T-cell (primary cell): ENCODE measurements at regions not wholly inside any gene's neighbourhood (a gene's known extent, or its start where the extent isn't known, plus 50 kb on each side); places are given as distances from the start of the nearest gene placed in this dataset.

Experiments used
- ATAC-seq, 4 experiments: fragments of 200-7000 bp in 3 of 4; fragments of 150-1000 bp in 1 of 4; cut with Tn5 transposase; replicated peaks in 1 of 4; 1 replicate in 3 of 4; 2 replicates in 1 of 4; pipeline ENCODE4 v1.10.0; 2021; ENCODE audit warnings: moderate library complexity in 3 of 4, mild to moderate bottlenecking in 2 of 4, moderate number of reproducible peaks in 1 of 4
- CTCF ChIA-PET, 2 donors: fragments of 300-600 bp; sonication (Branson Sonifier 250); formaldehyde crosslinking; loops; one replicate each; lab custom pipeline; 2022; ENCODE audit warnings: antibody characterized with exemption in 2 of 2; lab: Charles Lee
- POLR2A ChIA-PET, 2 donors: fragments of 300-600 bp; sonication (Branson Sonifier 250); formaldehyde crosslinking; loops; one replicate each; lab custom pipeline; 2022; ENCODE audit warnings: antibody characterized with exemption in 2 of 2; lab: Charles Lee
- DNase-seq, 35 experiments: peaks; one replicate each; pipeline versions ENCODE4 v3.0.0 to v3.0.0-alpha.2; 2013 to 2023
- H3K27ac ChIP-seq: one replicate; pipeline ENCODE4 v1.5.1; 2013; ENCODE audit warnings: low read length
- H3K27me3 ChIP-seq, 2 experiments: replicated peaks in 1 of 2; 1 replicate in 1 of 2; 2 replicates in 1 of 2; pipeline versions ENCODE4 v1.6.1 to v1.7.0; 2013; ENCODE audit warnings: low read length in 1 of 2, mixed read lengths in 1 of 2; ENCODE audit not compliant: control insufficient read depth in 2 of 2, insufficient read depth in 2 of 2; ENCODE audit errors: extremely low read depth in 1 of 2
- H3K36me3 ChIP-seq, 2 donors: 1 replicate in 1 of 2; 2 replicates in 1 of 2; pipeline versions ENCODE4 v1.6.1 to v1.7.0; 2013; ENCODE audit warnings: low read length in 1 of 2; ENCODE audit not compliant: control insufficient read depth in 2 of 2, insufficient read depth in 1 of 2; ENCODE audit errors: extremely low read depth in 1 of 2
- H3K4me1 ChIP-seq, 2 experiments: 1 replicate in 1 of 2; 2 replicates in 1 of 2; pipeline versions ENCODE4 v1.6.1 to v1.7.0; 2013; ENCODE audit warnings: low read length in 2 of 2, mixed read lengths in 1 of 2; ENCODE audit not compliant: insufficient read depth in 2 of 2, control insufficient read depth in 1 of 2; ENCODE audit errors: extremely low read depth in 1 of 2
- H3K4me3 ChIP-seq, 2 donors: 1 replicate in 1 of 2; 2 replicates in 1 of 2; pipeline versions ENCODE4 v1.5.1 to v1.7.0; 2013; ENCODE audit warnings: mild to moderate bottlenecking in 2 of 2, low read length in 1 of 2, moderate library complexity in 1 of 2; ENCODE audit not compliant: control insufficient read depth in 1 of 2; ENCODE audit errors: extremely low read depth in 1 of 2
- H3K9me3 ChIP-seq: 2 replicates; pipeline ENCODE4 v1.7.0; 2013
- H3K27ac Mint-ChIP-seq, 2 donors: one replicate each; pipeline ENCODE4 v1.8.0; 2020 to 2021; ENCODE audit warnings: mild to moderate bottlenecking in 2 of 2, mixed read lengths in 2 of 2
- H3K27me3 Mint-ChIP-seq, 2 donors: one replicate each; pipeline ENCODE4 v1.8.0; 2021 to 2022; ENCODE audit warnings: mixed read lengths in 2 of 2
- H3K36me3 Mint-ChIP-seq: one replicate; pipeline ENCODE4 v1.8.0; 2021; ENCODE audit warnings: mixed read lengths
- H3K4me1 Mint-ChIP-seq, 3 donors: one replicate each; pipeline ENCODE4 v1.8.0; 2020 to 2022; ENCODE audit warnings: mixed read lengths in 3 of 3, mild to moderate bottlenecking in 1 of 3
- H3K4me3 Mint-ChIP-seq, 3 donors: one replicate each; pipeline ENCODE4 v1.8.0; 2020 to 2022; ENCODE audit warnings: mild to moderate bottlenecking in 3 of 3, mixed read lengths in 3 of 3, moderate library complexity in 3 of 3
- H3K9me3 Mint-ChIP-seq, 3 donors: one replicate each; pipeline ENCODE4 v1.8.0; 2020 to 2022; ENCODE audit warnings: mixed read lengths in 3 of 3
- WGBS: methylation state at CpG from one replicate; pipeline ENCODE4 v1.1.5; 2013; ENCODE audit warnings: missing lambda C conversion rate; ENCODE audit not compliant: insufficient coverage; 5-methylcytosine and 5-hydroxymethylcytosine counted together

GRCh38 chr9:89988458-89988857, 383.6 kb downstream of the GADD45G start:
- no CpG with 5 or more reads among the region's 1 CpG for WGBS
- DNase-seq = no peak
- Histone ChIP-seq H3K36me3 (no peaks in the 10 kb centered on the region), H3K27me3 (peaks cover 0 to 18% of the 10 kb centered on the region in 2 experiments), H3K9me3 (no peaks in the 10 kb centered on the region), H3K27ac (no peak overlapping the region), H3K4me1 (no peaks in the 10 kb centered on the region), H3K4me3 (no peak overlapping the region)
- ChIA-PET CTCF (no interaction called here), POLR2A (no interaction called here)
- no peaks in the 10 kb centered on the region for H3K36me3 Mint-ChIP-seq
- no peak overlapping the region for H3K4me3 Mint-ChIP-seq
- H3K4me1 Mint-ChIP-seq = peaks cover 0 to 3% (median 0%) of the 10 kb centered on the region in 3 donors
- no peak overlapping the region for H3K27ac Mint-ChIP-seq
- H3K27me3 Mint-ChIP-seq = no peaks in the 10 kb centered on the region
- H3K9me3 Mint-ChIP-seq = no peaks in the 10 kb centered on the region
- no peak for ATAC-seq

GRCh38 chr9:89991204-89991790, 386.5 kb downstream of the GADD45G start:
- no peak overlapping the region for H3K4me3 Mint-ChIP-seq
- ATAC-seq (no peak), DNase-seq (no peak)
- H3K27me3 Mint-ChIP-seq = no peaks in the 10 kb centered on the region
- 60% methylated on average over 1 of the region's 7 CpGs for WGBS
- no peaks in the 10 kb centered on the region for H3K9me3 ChIP-seq
- H3K27ac Mint-ChIP-seq = no peak overlapping the region
- no peaks in the 10 kb centered on the region for H3K4me1 Mint-ChIP-seq
- ChIA-PET POLR2A (interaction anchor here (0.6 to 0.7 kb wide), 2 partner anchors 95 to 348 kb away, joined by 3 to 5 read pairs; no protein-coding TSS in a partner anchor), CTCF (interaction anchor here in 1 of 2 donors (0.6 kb wide), 1 partner anchor 876 kb away, joined by 5 read pairs; no protein-coding TSS in a partner anchor)
- H3K4me3 ChIP-seq = no peak overlapping the region
- H3K27me3 ChIP-seq = peaks cover 0 to 21% of the 10 kb centered on the region in 2 experiments
- H3K27ac ChIP-seq = no peak overlapping the region
- H3K36me3 ChIP-seq = no peaks in the 10 kb centered on the region
- H3K36me3 Mint-ChIP-seq = no peaks in the 10 kb centered on the region
- H3K9me3 Mint-ChIP-seq = no peaks in the 10 kb centered on the region
- no peaks in the 10 kb centered on the region for H3K4me1 ChIP-seq

GRCh38 chr9:89992326-89993198, 387.8 kb downstream of the GADD45G start:
- 83% methylated on average over 8 of the region's 16 CpGs for WGBS
- CTCF ChIA-PET = no interaction called here
- DNase-seq (no peak), ATAC-seq (no peak)
- Histone ChIP-seq H3K27me3 (peaks cover 0 to 21% of the 10 kb centered on the region in 2 experiments), H3K36me3 (no peaks in the 10 kb centered on the region), H3K27ac (no peak overlapping the region), H3K4me3 (no peak overlapping the region), H3K4me1 (no peaks in the 10 kb centered on the region), H3K9me3 (no peaks in the 10 kb centered on the region)
- H3K27ac Mint-ChIP-seq = no peak overlapping the region
- no peaks in the 10 kb centered on the region for H3K36me3 Mint-ChIP-seq
- H3K4me1 Mint-ChIP-seq = no peaks in the 10 kb centered on the region
- no peaks in the 10 kb centered on the region for H3K9me3 Mint-ChIP-seq
- no peak overlapping the region for H3K4me3 Mint-ChIP-seq
- H3K27me3 Mint-ChIP-seq = no peaks in the 10 kb centered on the region
- POLR2A ChIA-PET = no interaction called here

GRCh38 chr9:89993678-89994630, 389.1 kb downstream of the GADD45G start:
- Histone ChIP-seq H3K4me3 (no peak overlapping the region), H3K27me3 (peaks cover 0 to 21% of the 10 kb centered on the region in 2 experiments), H3K4me1 (peaks cover 0 to 4% of the 10 kb centered on the region in 2 experiments), H3K9me3 (no peaks in the 10 kb centered on the region), H3K36me3 (no peaks in the 10 kb centered on the region), H3K27ac (no peak overlapping the region)
- ChIA-PET POLR2A (no interaction called here), CTCF (no interaction called here)
- Mint-ChIP-seq H3K36me3 (no peaks in the 10 kb centered on the region), H3K27ac (no peak overlapping the region), H3K4me3 (no peak overlapping the region), H3K9me3 (no peaks in the 10 kb centered on the region), H3K4me1 (peaks cover 5 to 6% (median 5%) of the 10 kb centered on the region in 3 donors), H3K27me3 (no peaks in the 10 kb centered on the region)
- 81% methylated on average over 3 of the region's 5 CpGs for WGBS
- peak in 1 of 35 experiments; percentile 10 for DNase-seq
- ATAC-seq = no peak

- ATAC-seq = no peak
- peaks cover 0 to 15% of the 10 kb centered on the region in 2 experiments for H3K4me1 ChIP-seq
- DNase-seq = no peak
- no peaks in the 10 kb centered on the region for H3K36me3 ChIP-seq
- POLR2A ChIA-PET = no interaction called here
- no peaks in the 10 kb centered on the region for H3K36me3 Mint-ChIP-seq
- no peak overlapping the region for H3K4me3 ChIP-seq
- H3K27ac ChIP-seq = no peak overlapping the region
- no peak overlapping the region for H3K4me3 Mint-ChIP-seq
- H3K9me3 Mint-ChIP-seq = no peaks in the 10 kb centered on the region
- H3K27ac Mint-ChIP-seq = no peak overlapping the region
- H3K4me1 Mint-ChIP-seq = peaks cover 15 to 17% (median 16%) of the 10 kb centered on the region in 3 donors
- CTCF ChIA-PET = no interaction called here
- H3K9me3 ChIP-seq = no peaks in the 10 kb centered on the region
- no peaks in the 10 kb centered on the region for H3K27me3 Mint-ChIP-seq
- WGBS = 93% methylated on average over 8 of the region's 19 CpGs
- peaks cover 0 to 21% of the 10 kb centered on the region in 2 experiments for H3K27me3 ChIP-seq
Measured at GRCh38 chr9:89994988-89995613, 390.3 kb downstream of the GADD45G start.
